Spleen (tissue), 11 donors: ENCODE measurements at regions not wholly inside any gene's neighbourhood (a gene's known extent, or its start where the extent isn't known, plus 50 kb on each side); places are given as distances from the start of the nearest gene placed in this dataset.

ENCODE experiments used
- DNase-seq: peaks from one replicate; pipeline ENCODE4 v3.0.0-alpha.2; 2020
- H3K27ac ChIP-seq, 8 donors: fragments of 200-600 bp; sonication (generic) in 7 of 8; 1 replicate in 4 of 8; 2 replicates in 4 of 8; pipeline versions ENCODE4 v1.5.0 to v1.8.0; 2016 to 2021; ENCODE audit warnings: inconsistent platforms in 4 of 8, mild to moderate bottlenecking in 4 of 8, moderate library complexity in 1 of 8
- H3K27me3 ChIP-seq, 7 donors: fragments of 200-600 bp; sonication (generic) in 6 of 7; replicated peaks in 1 of 7; 1 replicate in 4 of 7; 2 replicates in 3 of 7; pipeline versions ENCODE4 v1.5.0 to v1.8.0; 2016 to 2021; ENCODE audit warnings: inconsistent platforms in 3 of 7, mild to moderate bottlenecking in 1 of 7
- H3K36me3 ChIP-seq, 6 donors: fragments of 200-600 bp; sonication (generic) in 5 of 6; 1 replicate in 4 of 6; 2 replicates in 2 of 6; pipeline versions ENCODE4 v1.5.0 to v1.8.0; 2016 to 2021; ENCODE audit warnings: inconsistent platforms in 2 of 6
- H3K4me1 ChIP-seq, 6 donors: fragments of 200-600 bp; sonication (generic) in 5 of 6; 1 replicate in 3 of 6; 2 replicates in 3 of 6; pipeline versions ENCODE4 v1.5.0 to v1.8.0; 2016 to 2021; ENCODE audit warnings: inconsistent platforms in 3 of 6
- H3K4me3 ChIP-seq, 8 donors: fragments of 200-600 bp; sonication (generic) in 7 of 8; 1 replicate in 4 of 8; 2 replicates in 4 of 8; pipeline versions ENCODE4 v1.5.0 to v1.8.0; 2016 to 2021; ENCODE audit warnings: inconsistent platforms in 4 of 8, mild to moderate bottlenecking in 4 of 8, moderate library complexity in 2 of 8
- H3K9me3 ChIP-seq, 8 donors: fragments of 200-600 bp; sonication (generic) in 7 of 8; 1 replicate in 4 of 8; 2 replicates in 4 of 8; pipeline versions ENCODE4 v1.5.0 to v1.8.0; 2016 to 2021; ENCODE audit warnings: inconsistent platforms in 4 of 8
- CTCF ChIP-seq, 11 experiments: fragments of 200-600 bp in 7 of 11; fragments of 450-650 bp in 4 of 11; sonication (generic) in 4 of 11; IDR thresholded peaks in 8 of 11; conservative IDR thresholded peaks in 3 of 11; 1 replicate in 7 of 11; 2 replicates in 4 of 11; pipeline versions ENCODE4 v1.4.0 to v1.8.0; 2016 to 2021; ENCODE audit warnings: antibody characterized with exemption in 11 of 11, inconsistent platforms in 4 of 11, mild to moderate bottlenecking in 1 of 11
- POLR2A ChIP-seq, 3 donors: fragments of 450-650 bp; IDR thresholded peaks; one replicate each; pipeline ENCODE4 v1.5.1; 2017; ENCODE audit warnings: antibody characterized with exemption in 3 of 3, mild to moderate bottlenecking in 1 of 3
- POLR2AphosphoS5 ChIP-seq, 3 donors: sonication (generic); formaldehyde crosslinking; IDR thresholded peaks; one replicate each; pipeline ENCODE4 v1.5.1; 2017; ENCODE audit warnings: antibody characterized with exemption in 3 of 3
- WGBS, 5 donors: extraction: QIAGEN DNeasy Blood & Tissue Kit in 3 of 5; methylation state at CpG; one replicate each; pipeline versions ENCODE4 v1.1.5 to v1.1.7; 2013 to 2018; 5-methylcytosine and 5-hydroxymethylcytosine counted together
- intact Hi-C: fragments of 100-400 bp; cut with DNase I; formaldehyde crosslinking; loops from one replicate; pipeline ENCODE4 v1.15.0; 2023; ENCODE audit warnings: low total_unique reads
- donor health status: healthy with polysubstance abuse.
- donor health status: DM: no; HTN: no; CAD: no; lungs with moderate emphysema.
- donor health status: DM: no; HTN: no; CAD: no.
- donor health status: Bipolar disorder and iron deficiency.
- donor health status: healthy.
- donor health status: DM: no; HTN: no; CAD: no.
- donor health status: DM: yes; HTN: yes; CAD: no.

- WGBS, 5 donors = 1 to 3% (median 2%) methylated on average over 23 to 37 of the region's 37 CpGs
- H3K4me1 ChIP-seq = peaks cover 16 to 33% (median 27%) of the 10 kb centered on the region in 6 donors
- H3K27ac ChIP-seq = peak overlapping the region; percentile 32 to 86 (median 71)
- H3K4me3 ChIP-seq = peak overlapping the region; percentile 22 to 70 (median 39)
- peaks cover 0 to 4% (median 0%) of the 10 kb centered on the region in 8 donors for H3K9me3 ChIP-seq
- no peaks in the 10 kb centered on the region for H3K36me3 ChIP-seq
- DNase-seq = peak; percentile 95
- H3K27me3 ChIP-seq = peaks cover 0 to 15% (median 0%) of the 10 kb centered on the region in 7 donors
- intact Hi-C loops = no loop called here
- TF ChIP-seq POLR2AphosphoS5 (IDR thresholded peaks at IDR 0.05) = peak in 1 of 3 donors; percentile 60
- peak; percentile 56 to 91 (median 84) for TF ChIP-seq CTCF (IDR thresholded peaks at IDR 0.05 in 8 of 11, conservative IDR thresholded peaks at IDR 0.05 in 3 of 11)
- TF ChIP-seq POLR2A (IDR thresholded peaks at IDR 0.05) = no peak
Observed at GRCh38 chr11:64448599-64449380, 89.8 kb downstream of the RPS6KA4 start.

GRCh38 chr11:64449381-64450167 lies 90.6 kb downstream of the RPS6KA4 start:
- WGBS, 5 donors = 20 to 32% (median 23%) methylated on average over 19 to 31 of the region's 31 CpGs
- TF ChIP-seq CTCF (IDR thresholded peaks at IDR 0.05 in 8 of 11, conservative IDR thresholded peaks at IDR 0.05 in 3 of 11) = peak; percentile 41 to 88 (median 79)
- no peak for TF ChIP-seq POLR2AphosphoS5 (IDR thresholded peaks at IDR 0.05)
- Histone ChIP-seq H3K27ac (peak overlapping the region in 5 of 8 donors; percentile 68 to 86 (median 79)), H3K36me3 (no peaks in the 10 kb centered on the region), H3K4me3 (peak overlapping the region; percentile 22 to 70 (median 39)), H3K4me1 (peaks cover 16 to 33% (median 27%) of the 10 kb centered on the region in 6 donors), H3K9me3 (peaks cover 0 to 4% (median 0%) of the 10 kb centered on the region in 8 donors), H3K27me3 (peaks cover 0 to 15% (median 0%) of the 10 kb centered on the region in 7 donors)
- peak; percentile 88 for DNase-seq
- intact Hi-C loops = no loop called here

- no peaks in the 10 kb centered on the region for H3K36me3 ChIP-seq
Observed at GRCh38 chr11:64450168-64450560, 91.2 kb downstream of the RPS6KA4 start.

More at GRCh38 chr11:64450168-64450560, 91.2 kb downstream of the RPS6KA4 start:
- H3K4me1 ChIP-seq = peaks cover 16 to 33% (median 27%) of the 10 kb centered on the region in 6 donors
- intact Hi-C loops = no loop called here
- DNase-seq = no peak
- H3K9me3 ChIP-seq = peaks cover 0 to 4% (median 0%) of the 10 kb centered on the region in 8 donors
- no peak overlapping the region for H3K4me3 ChIP-seq
- TF ChIP-seq CTCF (IDR thresholded peaks at IDR 0.05 in 8 of 11, conservative IDR thresholded peaks at IDR 0.05 in 3 of 11) = no peak
- TF ChIP-seq POLR2AphosphoS5 (IDR thresholded peaks at IDR 0.05) = no peak
- no peak for TF ChIP-seq POLR2A (IDR thresholded peaks at IDR 0.05)
- no peak overlapping the region for H3K27ac ChIP-seq
- peaks cover 0 to 15% (median 0%) of the 10 kb centered on the region in 7 donors for H3K27me3 ChIP-seq
- whole genome bisulfite sequencing, 5 donors = 76 to 100% (median 89%) methylated on average over 2 of the region's 2 CpGs
